GM13976 (cell line): ENCODE measurements at regions not wholly inside any gene's neighbourhood (a gene's known extent, or its start where the extent isn't known, plus 50 kb on each side); places are given as distances from the start of the nearest gene placed in this dataset.

Source experiments
- DNase-seq: peaks from one replicate; pipeline ENCODE4 v3.0.0; 2012; ENCODE audit warnings: low spot score
- in situ Hi-C: fragments of 300-500 bp; cut with MboI; formaldehyde crosslinking; loops from one replicate; pipeline ENCODE4 v1.12.0; 2022; ENCODE audit warnings: low sequenced_read_pairs, mixed read lengths, inconsistent platforms; ENCODE audit not compliant: unreplicated experiment
- TF ChIP-seq, protein P1 (sequence below): IDR thresholded peaks from 2 replicates; pipeline ENCODE4 v1.5.1; 2012; ENCODE audit warnings: borderline replicate concordance, mild to moderate bottlenecking; ENCODE audit not compliant: insufficient read depth; ENCODE audit errors: extremely low read depth, missing control alignments, control extremely low read depth

DNA sequence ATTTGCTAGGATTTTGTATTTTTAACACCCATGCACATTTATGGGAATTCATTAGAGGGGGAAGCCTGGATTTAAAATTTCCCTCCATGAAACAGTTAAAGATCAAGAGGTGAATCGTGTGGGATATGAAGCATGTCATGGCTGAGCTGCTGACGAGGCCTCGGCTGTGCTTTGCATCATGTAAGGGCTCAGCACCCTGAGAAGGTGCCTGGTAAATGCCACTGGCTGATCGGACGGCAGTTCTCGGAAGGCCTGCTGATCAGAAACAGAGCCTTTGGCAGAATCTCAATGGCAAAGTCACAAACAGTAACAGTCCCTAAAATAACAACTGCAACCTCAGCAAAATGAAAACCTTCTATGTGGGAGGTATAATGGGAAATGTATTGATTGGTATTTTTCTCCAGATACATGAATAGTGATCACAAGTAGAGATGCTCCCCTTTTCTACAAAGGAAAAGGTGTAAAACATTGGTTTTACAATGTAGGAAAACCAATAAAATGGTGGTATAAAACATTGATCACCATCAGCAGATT, 53.0 kb upstream of the FUCA2 start:
- in situ Hi-C loops, result no loop called here
- no peak for DNase-seq
- TF ChIP-seq, protein P1, sequence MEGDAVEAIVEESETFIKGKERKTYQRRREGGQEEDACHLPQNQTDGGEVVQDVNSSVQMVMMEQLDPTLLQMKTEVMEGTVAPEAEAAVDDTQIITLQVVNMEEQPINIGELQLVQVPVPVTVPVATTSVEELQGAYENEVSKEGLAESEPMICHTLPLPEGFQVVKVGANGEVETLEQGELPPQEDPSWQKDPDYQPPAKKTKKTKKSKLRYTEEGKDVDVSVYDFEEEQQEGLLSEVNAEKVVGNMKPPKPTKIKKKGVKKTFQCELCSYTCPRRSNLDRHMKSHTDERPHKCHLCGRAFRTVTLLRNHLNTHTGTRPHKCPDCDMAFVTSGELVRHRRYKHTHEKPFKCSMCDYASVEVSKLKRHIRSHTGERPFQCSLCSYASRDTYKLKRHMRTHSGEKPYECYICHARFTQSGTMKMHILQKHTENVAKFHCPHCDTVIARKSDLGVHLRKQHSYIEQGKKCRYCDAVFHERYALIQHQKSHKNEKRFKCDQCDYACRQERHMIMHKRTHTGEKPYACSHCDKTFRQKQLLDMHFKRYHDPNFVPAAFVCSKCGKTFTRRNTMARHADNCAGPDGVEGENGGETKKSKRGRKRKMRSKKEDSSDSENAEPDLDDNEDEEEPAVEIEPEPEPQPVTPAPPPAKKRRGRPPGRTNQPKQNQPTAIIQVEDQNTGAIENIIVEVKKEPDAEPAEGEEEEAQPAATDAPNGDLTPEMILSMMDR, result no peak

DNA sequence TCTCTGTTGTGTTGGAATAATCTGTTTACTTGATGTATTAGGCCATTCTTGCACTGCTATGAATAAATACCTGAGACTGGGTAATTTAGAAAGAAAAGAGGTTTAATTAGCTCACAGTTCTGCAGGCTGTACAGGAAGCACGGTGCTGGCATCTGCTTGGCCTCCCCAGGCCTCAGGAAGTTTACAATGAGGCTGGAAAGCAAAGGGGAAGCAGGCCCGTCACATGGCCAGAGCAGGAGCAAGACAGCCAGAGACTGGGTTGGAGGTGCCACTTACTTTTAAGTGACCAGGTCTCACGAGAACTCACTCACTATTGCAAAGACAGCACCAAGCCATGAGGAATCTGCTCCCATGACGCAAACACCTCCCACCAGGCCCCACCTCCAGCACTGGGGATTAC, 50.6 kb upstream of the FUCA2 start:
- DNase-seq, result no peak
- TF ChIP-seq, protein P1, result no peak
- in situ Hi-C loops, result no loop called here
